ENCODE measurements at regions not wholly inside any gene's neighbourhood (a gene's known extent, or its start where the extent isn't known, plus 50 kb on each side); places are given as distances from the start of the nearest gene placed in this dataset.

DNA sequence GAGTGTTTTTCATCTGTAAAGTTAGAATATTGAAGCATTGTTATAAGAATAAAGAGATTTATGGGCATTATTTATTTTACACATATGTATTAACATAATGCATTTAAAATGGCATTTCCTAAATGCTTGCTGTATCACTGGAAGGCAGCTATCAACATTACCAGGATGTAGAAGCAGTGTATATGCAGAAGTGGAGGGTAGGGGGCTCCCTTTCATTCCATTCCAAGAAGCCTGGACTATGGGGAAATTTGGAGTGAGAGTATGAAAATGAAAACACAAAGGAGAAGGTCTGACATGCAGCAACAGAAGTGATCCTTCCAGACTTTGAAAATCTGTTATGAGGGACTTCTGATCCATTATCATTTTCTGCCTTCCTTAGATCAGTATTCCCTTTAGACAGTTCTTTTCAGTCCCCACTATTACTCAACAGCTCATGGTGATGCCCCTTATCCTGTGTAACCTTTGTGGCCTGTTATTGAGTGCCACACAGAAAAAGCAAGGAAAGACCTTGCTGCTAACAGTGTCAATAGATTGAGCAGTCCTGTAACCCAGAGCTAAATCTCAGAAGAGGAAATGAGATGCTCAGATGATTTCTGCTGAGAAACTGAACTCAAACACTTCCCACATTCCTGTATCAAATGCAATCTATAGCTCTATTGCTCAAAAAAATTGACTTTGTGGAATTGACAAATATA is 216.6 kb downstream of the HNMT start:
- no peak for DNase-seq

- no peak for DNase-seq
Measured at GRCh38 chr2:138182250-138182936, 218.1 kb downstream of the HNMT start.

GRCh38 chr2:138182937-138183312 is 218.7 kb downstream of the HNMT start:
- no peak for DNase-seq

GRCh38 chr2:138183705-138184104 is 219.4 kb downstream of the HNMT start:
- no peak for DNase-seq

DNA sequence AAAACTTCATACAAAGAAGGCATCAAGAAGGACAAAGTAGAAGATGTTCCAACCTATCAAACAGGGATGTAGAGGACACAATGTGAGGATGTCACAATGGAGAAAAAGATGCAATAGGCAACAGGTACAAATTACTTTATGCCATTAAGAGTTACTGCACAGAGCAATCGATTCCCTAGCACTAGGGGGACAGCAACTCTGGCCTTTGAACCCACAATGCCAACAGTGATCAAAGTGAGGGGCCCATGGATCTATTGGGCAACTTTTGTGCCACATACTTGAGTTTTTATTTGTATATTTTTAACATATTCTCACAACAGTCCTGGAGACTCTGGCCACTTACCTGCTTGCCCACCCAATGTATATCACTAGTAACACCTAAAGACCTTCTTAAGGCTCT is 220.2 kb downstream of the HNMT start:
- no peak for DNase-seq

- DNase-seq = no peak
Measured at GRCh38 chr2:138185827-138186226, 221.6 kb downstream of the HNMT start.

DNA sequence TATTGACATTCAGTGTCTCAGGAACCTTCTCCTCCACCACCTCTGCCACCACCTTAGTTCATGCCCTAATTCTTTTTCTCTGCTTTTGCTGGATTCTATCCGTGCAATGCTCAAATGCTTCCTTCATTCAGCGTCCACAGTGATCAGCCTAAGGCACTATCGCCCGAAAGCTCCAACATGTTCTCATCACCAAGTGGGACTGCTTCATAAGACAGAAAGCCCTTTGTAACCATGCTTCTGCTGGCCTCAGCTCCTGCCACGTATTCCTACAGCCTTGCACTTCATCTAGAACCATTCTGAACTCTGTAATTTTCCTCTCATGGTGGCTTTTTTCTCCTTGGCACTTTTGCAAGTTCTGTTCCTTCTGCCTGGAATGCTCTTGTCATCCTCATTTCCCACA is 222.9 kb downstream of the HNMT start:
- no peak for DNase-seq

- DNase-seq = no peak
Measured at GRCh38 chr2:138190999-138191398, 226.7 kb downstream of the HNMT start.

DNA sequence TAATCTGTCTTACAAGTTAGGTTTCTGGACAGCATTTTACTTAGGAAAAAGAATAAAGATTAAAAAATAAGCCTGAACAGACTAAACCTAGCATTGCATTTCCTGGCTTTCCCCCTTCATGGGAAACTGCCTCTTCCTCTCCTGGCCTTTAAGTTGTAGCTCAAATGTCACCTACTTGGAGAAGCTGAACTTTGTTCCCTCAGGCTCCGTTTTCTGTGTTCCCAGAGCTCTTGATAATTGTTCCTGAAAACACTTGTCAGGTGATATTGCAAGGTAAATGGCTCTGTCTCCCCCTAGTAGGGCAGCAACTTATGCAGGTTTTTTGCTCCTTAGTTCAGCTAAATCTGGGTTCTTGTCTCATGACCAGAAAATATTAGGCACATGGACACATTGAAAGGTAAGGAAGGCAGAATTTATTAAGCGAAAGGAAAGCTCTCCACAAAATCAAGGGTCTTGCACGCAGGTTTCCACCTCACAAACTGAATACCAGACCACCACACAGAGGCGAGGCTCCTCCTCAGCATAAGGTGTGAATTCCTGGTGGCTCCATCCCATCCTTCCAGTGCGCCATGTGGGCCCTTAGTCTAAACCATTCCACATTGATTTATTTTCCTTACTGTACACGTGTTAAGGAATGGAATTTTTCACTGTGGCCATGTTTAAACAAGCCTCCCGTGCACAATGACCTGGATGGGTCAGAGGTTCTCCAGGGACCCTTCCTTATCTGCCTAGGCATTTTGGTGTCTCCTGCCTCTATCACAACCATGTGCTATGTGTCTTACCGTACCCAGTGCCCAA is 229.3 kb downstream of the HNMT start:
- no peak for DNase-seq

GRCh38 chr2:138201286-138201685 is 237.0 kb downstream of the HNMT start:
- DNase-seq = no peak

DNA sequence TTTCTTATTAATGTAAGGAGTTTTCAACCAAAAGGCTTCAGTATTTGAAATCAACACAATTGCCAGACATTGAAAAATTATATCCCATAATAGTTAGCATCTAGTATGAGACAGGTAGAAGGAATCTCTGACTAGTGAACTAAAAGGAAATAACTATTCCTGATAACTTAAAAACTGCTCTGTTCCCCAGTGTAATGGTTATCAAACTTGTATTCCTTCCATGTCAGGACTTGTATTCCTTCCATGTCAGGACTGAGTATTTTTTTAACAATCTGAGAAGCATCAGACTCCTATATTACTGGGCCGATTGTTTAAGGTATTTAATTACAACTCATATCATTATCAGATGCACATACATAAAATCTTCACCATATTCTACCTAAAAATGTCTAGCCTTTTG is 238.5 kb downstream of the HNMT start:
- DNase-seq = no peak

DNA sequence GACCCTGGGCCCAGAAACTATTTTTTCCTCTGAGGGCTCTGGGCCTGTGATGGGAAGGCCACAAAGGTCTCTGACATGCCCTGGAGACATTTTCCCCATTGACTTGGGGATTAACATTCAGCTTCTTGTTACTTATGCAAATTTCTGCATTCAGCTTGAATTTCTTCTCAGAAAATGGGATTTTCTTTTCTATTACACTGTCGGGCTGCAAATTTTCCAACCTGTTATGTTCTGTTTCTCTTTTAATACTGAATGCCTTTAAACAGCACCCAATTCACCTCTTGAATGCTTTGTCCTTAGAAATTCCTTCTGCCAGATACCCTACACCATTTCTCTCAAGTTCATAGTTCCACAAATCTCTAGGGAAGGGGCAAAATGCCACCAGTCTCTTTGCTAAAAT is 241.0 kb downstream of the HNMT start:
- no peak for DNase-seq

- no peak for DNase-seq
Measured at GRCh38 chr2:138207074-138207930, 243.0 kb downstream of the HNMT start.

DNA sequence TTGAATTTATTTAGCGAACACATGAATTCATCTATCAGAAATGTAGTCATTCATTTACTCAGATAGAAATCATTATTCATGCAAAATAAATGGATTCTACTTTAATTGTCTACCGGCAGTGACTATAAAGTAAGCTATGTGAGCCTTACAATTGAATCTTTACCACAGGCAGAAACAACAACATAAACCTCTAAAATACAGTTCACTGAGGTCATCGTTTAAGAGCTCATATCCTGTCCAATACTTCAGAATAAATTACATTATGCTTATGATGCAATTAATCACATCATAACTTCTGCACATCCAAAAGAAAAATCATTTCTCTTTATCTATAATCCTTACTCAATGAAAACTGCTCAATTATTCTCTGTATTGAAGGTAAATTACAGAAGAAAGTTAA is 244.7 kb downstream of the HNMT start:
- DNase-seq = no peak

DNA sequence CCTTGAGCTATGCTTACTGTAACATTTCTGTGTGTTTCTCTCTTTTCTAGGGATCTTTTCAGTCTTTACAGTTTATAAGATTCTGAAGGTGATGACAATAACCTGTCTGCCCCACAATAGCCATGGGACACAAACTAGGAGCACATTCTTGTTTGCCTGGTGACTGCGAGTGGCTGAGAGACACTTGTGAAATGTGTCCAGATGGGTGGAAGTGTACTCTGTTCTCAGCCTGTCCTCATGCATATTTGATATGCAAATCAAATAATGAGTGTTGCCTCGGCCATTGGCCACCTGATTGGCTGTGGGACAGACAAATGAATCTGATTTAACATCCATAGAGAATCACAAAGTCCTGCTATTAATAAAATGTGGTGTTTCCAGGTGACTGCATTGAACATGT is 246.2 kb downstream of the HNMT start:
- DNase-seq = no peak

GRCh38 chr2:138212434-138212833 is 248.2 kb downstream of the HNMT start:
- DNase-seq = no peak

DNA sequence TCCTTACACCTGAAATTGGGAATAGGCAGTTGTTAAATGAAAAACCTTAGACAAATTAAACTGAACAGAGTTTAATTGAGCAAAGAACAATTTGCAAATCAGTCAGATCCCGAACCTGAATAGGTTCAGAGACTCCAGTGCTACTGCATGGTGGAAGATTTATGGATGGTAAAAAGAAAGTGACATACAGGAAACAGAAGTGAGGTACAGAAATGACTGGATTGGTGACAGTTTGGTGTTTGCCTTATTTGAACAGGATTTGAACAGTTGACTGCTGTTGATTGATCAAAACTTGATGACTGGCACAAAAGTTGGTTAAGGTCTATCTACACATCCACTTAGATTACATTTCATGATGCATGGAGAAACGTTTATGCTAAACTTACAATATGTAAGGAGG is 248.8 kb downstream of the HNMT start:
- DNase-seq = peak; percentile 3

GRCh38 chr2:138213624-138214023 is 249.4 kb downstream of the HNMT start:
- DNase-seq = no peak

- no peak for DNase-seq
Measured at GRCh38 chr2:138215958-138216357, 251.7 kb downstream of the HNMT start.

- no peak for DNase-seq
Measured at GRCh38 chr2:138217975-138218374, 253.7 kb downstream of the HNMT start.

DNA sequence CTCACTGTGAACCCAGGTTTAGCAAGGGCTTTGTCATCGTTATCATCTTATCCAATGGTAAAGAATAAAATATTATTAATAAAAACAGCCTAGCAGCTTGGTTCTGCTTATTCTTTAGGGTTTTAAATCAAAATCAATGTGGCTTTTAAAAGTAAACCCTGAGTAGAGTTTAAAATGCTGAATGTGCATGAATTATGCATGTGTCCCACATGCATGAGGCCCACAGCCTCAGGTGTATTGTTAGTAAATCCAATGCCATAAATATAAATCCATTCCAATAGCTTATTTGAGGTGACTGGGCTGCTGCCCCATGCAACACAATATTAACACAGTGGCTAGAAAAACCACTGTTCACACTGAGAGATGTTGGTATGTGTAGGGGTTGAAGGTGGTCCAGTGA is 254.1 kb downstream of the HNMT start:
- DNase-seq = no peak

- DNase-seq = no peak
Measured at GRCh38 chr2:138219961-138220360, 255.7 kb downstream of the HNMT start.

DNA sequence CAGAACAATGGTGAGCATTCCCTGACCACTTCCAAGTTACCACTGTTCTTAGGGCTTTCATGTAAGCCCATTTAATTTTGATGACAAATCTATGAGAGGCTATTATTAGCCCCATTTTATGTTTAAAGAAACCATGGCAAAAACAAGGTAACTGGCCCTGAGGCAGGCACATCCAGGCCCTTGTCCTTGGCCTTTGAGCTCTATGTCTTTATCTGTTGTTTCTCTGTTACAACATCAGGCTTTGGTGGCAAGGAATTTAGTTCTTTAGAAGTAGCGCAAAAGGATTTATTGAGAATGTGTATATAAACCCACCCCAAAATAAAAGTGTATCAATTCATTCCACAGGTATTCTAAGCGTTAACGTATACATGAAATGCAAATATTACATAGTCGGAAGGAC is 257.1 kb downstream of the HNMT start:
- no peak for DNase-seq

Data from activated CD4-positive, alpha-beta T cell treated with anti-CD3 and anti-CD28 coated beads, Interleukin-2, Interleukin-6, amounts not matched to agents 100 ng/mL and 50 ng/mL, durations not matched to agents 16 hours and 8 hours (primary cell).